ENCODE measurements at regions not wholly inside any gene's neighbourhood (a gene's known extent, or its start where the extent isn't known, plus 50 kb on each side); places are given as distances from the start of the nearest gene placed in this dataset.

GRCh38 chr12:83321971-83322370, 635.3 kb downstream of the TMTC2 start:
- DNase-seq (ENCODE audit: low spot score in 2 of 2): no peak
- no peaks in the 10 kb centered on the region for H3K9me3 ChIP-seq
- no peak for TF ChIP-seq POLR2AphosphoS5 (IDR thresholded peaks at IDR 0.05)
- TF ChIP-seq EP300 (IDR thresholded peaks at IDR 0.05): no peak
- TF ChIP-seq, protein P1, sequence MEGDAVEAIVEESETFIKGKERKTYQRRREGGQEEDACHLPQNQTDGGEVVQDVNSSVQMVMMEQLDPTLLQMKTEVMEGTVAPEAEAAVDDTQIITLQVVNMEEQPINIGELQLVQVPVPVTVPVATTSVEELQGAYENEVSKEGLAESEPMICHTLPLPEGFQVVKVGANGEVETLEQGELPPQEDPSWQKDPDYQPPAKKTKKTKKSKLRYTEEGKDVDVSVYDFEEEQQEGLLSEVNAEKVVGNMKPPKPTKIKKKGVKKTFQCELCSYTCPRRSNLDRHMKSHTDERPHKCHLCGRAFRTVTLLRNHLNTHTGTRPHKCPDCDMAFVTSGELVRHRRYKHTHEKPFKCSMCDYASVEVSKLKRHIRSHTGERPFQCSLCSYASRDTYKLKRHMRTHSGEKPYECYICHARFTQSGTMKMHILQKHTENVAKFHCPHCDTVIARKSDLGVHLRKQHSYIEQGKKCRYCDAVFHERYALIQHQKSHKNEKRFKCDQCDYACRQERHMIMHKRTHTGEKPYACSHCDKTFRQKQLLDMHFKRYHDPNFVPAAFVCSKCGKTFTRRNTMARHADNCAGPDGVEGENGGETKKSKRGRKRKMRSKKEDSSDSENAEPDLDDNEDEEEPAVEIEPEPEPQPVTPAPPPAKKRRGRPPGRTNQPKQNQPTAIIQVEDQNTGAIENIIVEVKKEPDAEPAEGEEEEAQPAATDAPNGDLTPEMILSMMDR (IDR thresholded peaks at IDR 0.05): no peak
- no peak for TF ChIP-seq POLR2A (IDR thresholded peaks at IDR 0.05)
- H3K27me3 ChIP-seq: no peaks in the 10 kb centered on the region
- WGBS: 81% methylated on average over 2 of the region's 2 CpGs
- H3K27ac ChIP-seq: no peak overlapping the region
- no peaks in the 10 kb centered on the region for H3K36me3 ChIP-seq
- no peak overlapping the region for H3K4me3 ChIP-seq
- H3K4me1 ChIP-seq: no peaks in the 10 kb centered on the region

DNA sequence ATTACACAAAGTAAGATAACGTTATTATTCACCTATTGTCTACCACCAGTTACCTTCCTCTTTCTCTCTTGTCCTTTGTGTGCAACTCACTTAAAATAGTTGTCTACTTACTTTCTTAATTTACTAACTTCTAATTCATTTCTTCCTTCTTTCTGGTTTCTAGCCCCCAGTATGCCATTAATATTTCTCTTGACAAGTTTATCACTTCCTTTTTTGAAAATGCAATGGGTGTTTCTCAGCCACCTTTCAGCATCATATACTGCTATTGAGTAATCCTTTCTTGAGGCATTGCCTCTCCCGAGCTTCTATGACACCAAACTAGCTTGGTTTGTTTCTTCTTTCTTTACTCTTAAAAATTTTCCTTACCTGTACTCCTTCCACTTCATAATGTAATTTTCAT, 633.6 kb downstream of the TMTC2 start:
- no peak for TF ChIP-seq EP300 (IDR thresholded peaks at IDR 0.05)
- H3K27me3 ChIP-seq: no peaks in the 10 kb centered on the region
- no peak for DNase-seq (ENCODE audit: low spot score in 2 of 2)
- no peaks in the 10 kb centered on the region for H3K36me3 ChIP-seq
- 61% methylated on average over 2 of the region's 2 CpGs for WGBS
- no peaks in the 10 kb centered on the region for H3K4me1 ChIP-seq
- H3K4me3 ChIP-seq: no peak overlapping the region
- no peaks in the 10 kb centered on the region for H3K9me3 ChIP-seq
- no peak overlapping the region for H3K27ac ChIP-seq

GRCh38 chr12:83318386-83319098, 631.8 kb downstream of the TMTC2 start:
- TF ChIP-seq POLR2AphosphoS5 (IDR thresholded peaks at IDR 0.05) (no peak), POLR2A (IDR thresholded peaks at IDR 0.05) (no peak), EP300 (IDR thresholded peaks at IDR 0.05) (no peak)
- TF ChIP-seq, protein P1 (IDR thresholded peaks at IDR 0.05): no peak
- no peak overlapping the region for H3K4me3 ChIP-seq

GRCh38 chr12:83317595-83317994, 630.9 kb downstream of the TMTC2 start:
- DNase-seq (ENCODE audit: low spot score in 2 of 2): no peak
- TF ChIP-seq, protein P1 (IDR thresholded peaks at IDR 0.05): no peak
- TF ChIP-seq POLR2AphosphoS5 (IDR thresholded peaks at IDR 0.05) (no peak), EP300 (IDR thresholded peaks at IDR 0.05) (no peak), POLR2A (IDR thresholded peaks at IDR 0.05) (no peak)
- no peaks in the 10 kb centered on the region for H3K27me3 ChIP-seq
- no peaks in the 10 kb centered on the region for H3K36me3 ChIP-seq
- no peak overlapping the region for H3K27ac ChIP-seq
- no peaks in the 10 kb centered on the region for H3K4me1 ChIP-seq
- no peak overlapping the region for H3K4me3 ChIP-seq
- 92% methylated on average over 3 of the region's 3 CpGs for WGBS
- no peaks in the 10 kb centered on the region for H3K9me3 ChIP-seq

More at GRCh38 chr12:83318386-83319098, 631.8 kb downstream of the TMTC2 start:
- H3K36me3 ChIP-seq: no peaks in the 10 kb centered on the region
- no peak for DNase-seq (ENCODE audit: low spot score in 2 of 2)
- no peaks in the 10 kb centered on the region for H3K4me1 ChIP-seq
- H3K27me3 ChIP-seq: no peaks in the 10 kb centered on the region
- 14% methylated on average over 1 of the region's 1 CpG for WGBS
- no peak overlapping the region for H3K27ac ChIP-seq
- no peaks in the 10 kb centered on the region for H3K9me3 ChIP-seq

- TF ChIP-seq, protein P1 (IDR thresholded peaks at IDR 0.05): no peak
- TF ChIP-seq POLR2A (IDR thresholded peaks at IDR 0.05) (no peak), EP300 (IDR thresholded peaks at IDR 0.05) (no peak), POLR2AphosphoS5 (IDR thresholded peaks at IDR 0.05) (no peak)
- DNase-seq (ENCODE audit: low spot score in 2 of 2): no peak
- no peaks in the 10 kb centered on the region for H3K4me1 ChIP-seq
Measured at GRCh38 chr12:83313827-83314226, 627.1 kb downstream of the TMTC2 start.

DNA sequence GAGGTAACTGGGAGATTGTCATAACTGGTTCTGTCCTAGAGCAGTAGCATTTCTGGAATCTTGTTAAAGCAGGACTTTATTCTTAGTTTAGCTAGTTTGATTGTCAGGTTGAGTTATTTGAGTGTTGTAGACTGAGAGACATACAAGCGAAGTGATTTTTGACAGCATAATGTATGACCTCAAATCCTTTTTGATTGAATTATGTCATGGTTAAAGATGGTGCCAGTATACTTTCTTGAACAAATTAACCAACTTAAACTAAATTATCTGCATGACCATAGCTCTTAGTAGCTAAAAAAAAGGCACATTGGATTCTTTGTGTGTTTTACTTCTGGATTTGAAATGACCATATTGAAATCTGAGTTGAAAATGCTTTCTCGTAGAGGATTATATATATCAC, 626.6 kb downstream of the TMTC2 start:
- no peak overlapping the region for H3K4me3 ChIP-seq
- 89% methylated on average over 2 of the region's 2 CpGs for WGBS

More at GRCh38 chr12:83313827-83314226, 627.1 kb downstream of the TMTC2 start:
- H3K9me3 ChIP-seq: no peaks in the 10 kb centered on the region
- no peaks in the 10 kb centered on the region for H3K27me3 ChIP-seq
- no peak overlapping the region for H3K27ac ChIP-seq
- no peaks in the 10 kb centered on the region for H3K36me3 ChIP-seq
- no peak overlapping the region for H3K4me3 ChIP-seq

More for the DNA sequence above, 626.6 kb downstream of the TMTC2 start:
- H3K27ac ChIP-seq: no peak overlapping the region
- no peaks in the 10 kb centered on the region for H3K36me3 ChIP-seq
- TF ChIP-seq POLR2AphosphoS5 (IDR thresholded peaks at IDR 0.05) (no peak), EP300 (IDR thresholded peaks at IDR 0.05) (no peak), POLR2A (IDR thresholded peaks at IDR 0.05) (no peak)
- TF ChIP-seq, protein P1 (IDR thresholded peaks at IDR 0.05): no peak
- no peaks in the 10 kb centered on the region for H3K4me1 ChIP-seq
- DNase-seq (ENCODE audit: low spot score in 2 of 2): no peak
- no peaks in the 10 kb centered on the region for H3K9me3 ChIP-seq
- no peaks in the 10 kb centered on the region for H3K27me3 ChIP-seq
